ENCODE measurements at regions not wholly inside any gene's neighbourhood (a gene's known extent, or its start where the extent isn't known, plus 50 kb on each side); places are given as distances from the start of the nearest gene placed in this dataset.

DNA sequence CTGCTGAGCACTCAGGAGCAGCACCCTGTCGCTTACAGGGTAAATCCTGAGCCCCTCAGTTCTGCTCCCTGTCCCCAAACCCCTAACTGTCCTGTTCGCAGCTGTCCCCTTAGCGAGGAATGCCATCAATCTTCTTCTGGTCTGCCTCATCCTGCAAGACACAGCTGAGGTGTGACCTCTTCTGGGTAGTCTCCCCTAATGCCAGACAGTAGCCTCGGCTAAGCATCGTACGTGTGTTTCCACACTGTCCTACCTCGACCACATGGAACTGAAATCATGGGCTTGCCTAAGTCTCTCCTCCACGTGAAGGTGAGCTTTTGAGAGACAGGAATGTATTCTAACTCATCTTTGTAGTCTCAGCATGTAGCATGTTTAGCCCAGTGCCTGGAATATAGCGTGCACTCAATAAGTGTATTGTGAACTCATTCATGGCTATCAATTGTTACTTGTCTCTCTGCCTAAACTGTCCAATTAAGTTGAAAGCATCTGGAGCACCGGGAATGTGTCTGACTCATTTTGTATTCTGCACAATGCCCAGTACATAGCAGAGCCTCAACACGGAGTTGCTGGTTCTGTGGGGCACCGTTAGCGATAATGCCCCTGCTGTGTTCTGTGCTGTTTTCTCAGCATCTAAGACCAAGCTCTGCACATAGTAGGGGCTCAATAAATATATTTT lies 90.2 kb downstream of the HES1 start:
- TF ChIP-seq CTCF (IDR thresholded peaks at IDR 0.05): no peak
- intact Hi-C loops (cut with DNase I): no loop called here
- H3K36me3 ChIP-seq: no peaks in the 10 kb centered on the region
- H3K9ac ChIP-seq (ENCODE audit: low read depth in 2 of 2, low read length in 2 of 2): no peak overlapping the region
- no peaks in the 10 kb centered on the region for H3K27me3 ChIP-seq
- no peaks in the 10 kb centered on the region for H3K9me3 ChIP-seq
- no peak overlapping the region for H3K4me3 ChIP-seq
- H3K27ac ChIP-seq: no peak overlapping the region
- H3K4me1 ChIP-seq: no peaks in the 10 kb centered on the region
- no peak for DNase-seq

- H3K4me3 ChIP-seq: no peak overlapping the region
- H3K36me3 ChIP-seq: no peaks in the 10 kb centered on the region
- H3K27ac ChIP-seq: no peak overlapping the region
- H3K27me3 ChIP-seq: no peaks in the 10 kb centered on the region
- no peak overlapping the region for H3K9ac ChIP-seq (ENCODE audit: low read depth in 2 of 2, low read length in 2 of 2)
- H3K9me3 ChIP-seq: no peaks in the 10 kb centered on the region
- TF ChIP-seq CTCF (IDR thresholded peaks at IDR 0.05): no peak
- DNase-seq: no peak
- no peaks in the 10 kb centered on the region for H3K4me1 ChIP-seq
- intact Hi-C loops (cut with DNase I): no loop called here
These were observed 96.2 kb downstream of the HES1 start for GRCh38 chr3:194231929-194232832.

DNA sequence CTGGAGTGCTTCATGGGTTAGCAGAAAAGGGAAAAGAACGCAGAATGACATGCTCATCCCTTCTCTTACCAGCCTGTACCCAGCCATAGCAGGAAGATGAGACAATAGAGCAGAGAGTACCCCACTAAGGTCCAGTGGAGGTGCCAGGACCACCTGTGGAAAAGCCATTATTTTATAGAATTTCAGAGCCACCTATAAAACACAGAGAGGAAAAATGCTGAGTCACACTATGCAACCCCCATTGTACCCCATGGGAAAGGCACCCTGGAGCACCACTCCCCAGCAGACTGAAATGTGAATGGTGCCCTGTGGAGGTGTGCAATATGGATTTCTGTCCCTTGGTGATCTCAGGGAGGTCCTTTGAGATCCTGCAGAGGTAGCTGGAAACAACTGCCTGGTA lies 97.2 kb downstream of the HES1 start:
- no peak for DNase-seq
- no peaks in the 10 kb centered on the region for H3K4me1 ChIP-seq
- no peaks in the 10 kb centered on the region for H3K9me3 ChIP-seq
- no peak overlapping the region for H3K27ac ChIP-seq
- H3K9ac ChIP-seq (ENCODE audit: low read depth in 2 of 2, low read length in 2 of 2): no peak overlapping the region
- no peaks in the 10 kb centered on the region for H3K27me3 ChIP-seq
- H3K4me3 ChIP-seq: no peak overlapping the region
- H3K36me3 ChIP-seq: no peaks in the 10 kb centered on the region
- intact Hi-C loops (cut with DNase I): no loop called here
- no peak for TF ChIP-seq CTCF (IDR thresholded peaks at IDR 0.05)

DNA sequence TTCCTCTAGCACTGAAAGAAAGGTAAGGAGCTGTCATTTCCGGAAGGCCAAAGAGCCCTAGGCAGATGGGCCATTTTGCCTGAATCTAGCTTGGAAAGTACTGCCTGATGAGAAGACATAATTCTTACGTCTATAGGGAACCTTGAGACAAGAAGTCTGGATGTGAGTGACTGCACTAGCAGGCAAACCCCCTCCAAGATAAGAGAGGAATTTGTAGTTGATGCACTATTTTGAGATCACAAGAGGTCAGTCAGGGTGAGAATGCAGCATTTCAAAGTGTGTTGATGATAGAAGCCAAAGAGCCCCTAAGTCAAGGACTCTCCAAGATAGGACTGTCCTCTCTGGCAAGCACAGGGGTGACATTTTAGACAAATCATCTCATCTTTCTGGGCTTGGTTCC lies 99.2 kb downstream of the HES1 start:
- H3K4me3 ChIP-seq: no peak overlapping the region
- H3K27me3 ChIP-seq: no peaks in the 10 kb centered on the region
- no peak for TF ChIP-seq CTCF (IDR thresholded peaks at IDR 0.05)
- intact Hi-C loops (cut with DNase I): no loop called here
- H3K27ac ChIP-seq: no peak overlapping the region
- no peak for DNase-seq
- H3K4me1 ChIP-seq: no peaks in the 10 kb centered on the region
- no peaks in the 10 kb centered on the region for H3K36me3 ChIP-seq
- no peak overlapping the region for H3K9ac ChIP-seq (ENCODE audit: low read depth in 2 of 2, low read length in 2 of 2)
- no peaks in the 10 kb centered on the region for H3K9me3 ChIP-seq

- Histone ChIP-seq H3K36me3 (no peaks in the 10 kb centered on the region), H3K27ac (no peak overlapping the region), H3K4me1 (no peaks in the 10 kb centered on the region), H3K27me3 (no peaks in the 10 kb centered on the region), H3K4me3 (no peak overlapping the region), H3K9me3 (no peaks in the 10 kb centered on the region), H3K9ac (ENCODE audit: low read depth in 2 of 2, low read length in 2 of 2) (no peak overlapping the region)
- TF ChIP-seq CTCF (IDR thresholded peaks at IDR 0.05): no peak
- intact Hi-C loops (cut with DNase I): no loop called here
- DNase-seq: no peak
These were observed 101.2 kb downstream of the HES1 start for GRCh38 chr3:194237110-194237509.
